Astrocyte (in vitro differentiated cells and primary cell): ENCODE measurements at regions not wholly inside any gene's neighbourhood (a gene's known extent, or its start where the extent isn't known, plus 50 kb on each side); places are given as distances from the start of the nearest gene placed in this dataset.

Experiments
- CTCF ChIP-seq: IDR thresholded peaks from 2 replicates; pipeline ENCODE4 v1.5.1; 2011; ENCODE audit warnings: low read depth, mild to moderate bottlenecking, inconsistent platforms, low read length, moderate library complexity; ENCODE audit not compliant: insufficient read depth
- EZH2 ChIP-seq: IDR thresholded peaks from 2 replicates; pipeline ENCODE4 v1.6.1; 2012; ENCODE audit warnings: mild to moderate bottlenecking, low read length, inconsistent platforms; ENCODE audit not compliant: insufficient read depth

- no peak for TF ChIP-seq CTCF
- TF ChIP-seq EZH2 = no peak
Measured at GRCh38 chr20:16626849-16627248, 53.6 kb upstream of the KIF16B start.
